ENCODE measurements at regions not wholly inside any gene's neighbourhood (a gene's known extent, or its start where the extent isn't known, plus 50 kb on each side); places are given as distances from the start of the nearest gene placed in this dataset.
"Not testable (repeated sequence)": the region's sequence is repeated elsewhere in the genome, so short reads cannot be mapped to it uniquely, and the experiment has no call there.

DNA sequence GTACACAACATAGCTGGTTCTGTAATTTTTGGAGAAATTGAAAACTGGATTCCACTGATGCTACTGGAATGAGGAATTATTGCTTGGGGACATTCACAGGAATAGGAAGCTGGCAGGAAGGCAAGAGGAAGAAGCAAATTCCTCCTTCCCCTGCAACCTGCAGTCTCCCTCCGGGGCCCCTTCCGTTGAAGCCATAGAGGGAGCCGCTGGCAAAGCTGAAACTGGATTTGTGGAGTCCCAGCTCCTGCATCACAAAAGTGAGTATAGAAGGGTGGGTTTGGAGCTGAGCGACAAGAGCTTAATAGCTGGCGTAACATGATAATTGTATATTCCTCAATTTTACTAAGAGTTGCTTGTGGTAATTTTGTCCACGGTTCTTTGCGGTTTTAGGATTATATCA, 190.8 kb downstream of the ADRA2A start:
- DNase-seq, result no peak

DNA sequence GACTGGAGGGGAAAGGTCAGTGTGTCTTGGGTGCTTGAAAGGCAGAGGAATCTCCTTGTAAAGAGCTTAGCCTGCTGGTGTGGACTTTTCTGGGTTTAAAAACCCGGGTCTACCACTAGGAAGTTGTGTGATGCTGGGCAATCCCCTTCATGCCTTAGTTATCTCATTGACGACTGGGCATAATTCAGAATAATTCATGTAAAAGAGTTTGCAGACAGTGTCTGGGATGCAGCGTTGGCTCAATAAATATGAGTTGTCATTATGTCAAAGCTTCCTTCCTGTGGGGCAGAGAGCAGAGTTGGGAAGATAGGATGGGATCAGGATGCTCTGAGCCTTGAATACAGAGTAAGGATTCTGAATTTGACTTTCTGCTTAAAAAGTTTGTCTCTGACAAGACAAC, 196.4 kb downstream of the ADRA2A start:
- DNase-seq, result no peak

DNA sequence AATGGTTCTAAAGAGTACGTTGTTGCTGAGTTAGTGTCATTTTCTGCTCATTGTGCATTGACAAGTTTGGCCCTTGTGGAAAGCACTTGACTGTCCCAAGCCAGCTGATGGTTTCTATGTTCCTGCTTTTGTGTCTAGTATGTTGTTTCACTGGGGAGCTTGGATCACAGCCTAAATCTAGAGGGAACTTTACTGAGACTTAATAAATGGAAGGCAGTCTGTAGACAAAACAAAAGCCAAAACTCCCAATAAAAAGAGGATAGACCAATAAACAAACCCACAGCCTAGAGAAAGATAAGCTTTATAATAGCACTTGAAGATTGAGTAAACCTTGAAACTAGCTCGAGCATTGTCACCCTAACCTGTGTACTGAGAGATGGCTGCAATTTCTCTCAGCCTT, 196.8 kb downstream of the ADRA2A start:
- DNase-seq, result no peak

DNA sequence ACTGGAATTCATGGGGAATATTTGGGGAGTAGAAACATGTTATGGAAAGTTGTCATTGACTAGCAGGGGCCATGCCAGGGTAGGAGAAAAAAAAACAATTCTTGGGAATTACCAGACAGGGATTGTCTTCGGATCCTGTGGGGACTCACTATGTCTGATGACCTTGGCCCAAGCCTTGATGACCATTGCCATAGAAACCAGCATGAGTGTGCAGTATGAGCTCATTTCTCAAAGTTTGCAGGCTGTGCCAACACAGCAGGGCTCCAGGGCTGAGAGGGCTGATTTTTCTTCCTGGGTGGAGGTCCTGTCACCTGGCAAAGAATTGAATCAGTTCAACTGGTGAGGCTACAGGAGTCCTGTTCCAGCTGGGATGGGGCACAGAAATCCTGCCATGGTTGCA, 198.3 kb downstream of the ADRA2A start:
- no peak for DNase-seq

DNA sequence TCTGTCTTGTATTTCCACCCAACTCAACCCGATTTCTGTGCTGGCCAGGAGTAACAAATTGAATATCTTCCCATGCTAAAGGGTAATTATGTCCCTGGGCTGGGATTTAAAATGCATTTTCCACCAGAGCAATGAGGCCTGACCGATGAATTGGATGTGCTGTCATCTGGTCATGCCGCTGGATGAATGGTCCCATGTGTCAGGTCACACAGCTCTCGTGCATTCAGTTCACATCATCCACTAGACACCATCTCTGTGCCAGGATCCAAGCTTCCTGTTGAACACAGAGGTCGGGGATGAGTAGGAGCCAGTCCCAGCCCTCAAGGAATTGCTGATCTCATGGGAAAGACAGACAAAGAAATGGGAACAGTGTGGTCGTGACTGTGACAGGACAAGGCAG, 200.8 kb downstream of the ADRA2A start:
- peak; percentile 21 for DNase-seq

DNA sequence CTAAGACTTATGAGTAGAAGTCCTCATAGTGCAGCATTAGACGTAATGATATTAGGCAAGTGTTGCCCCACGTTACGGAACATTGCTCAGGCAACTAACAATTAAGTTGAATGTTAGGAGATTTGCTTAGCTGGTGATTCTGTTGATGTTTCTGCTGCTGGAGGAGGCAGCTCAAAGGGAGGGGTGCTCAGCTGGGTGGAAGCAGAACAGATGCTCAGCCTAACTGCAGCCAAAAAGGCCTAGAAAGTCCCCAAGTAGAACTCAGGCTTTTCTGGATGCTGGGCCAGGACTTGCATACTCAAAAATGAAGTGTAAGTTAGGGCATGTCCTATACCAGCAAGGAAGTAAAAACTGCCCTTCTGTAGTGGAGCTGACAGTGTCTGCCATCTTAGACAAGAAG, 201.4 kb downstream of the ADRA2A start:
- no peak for DNase-seq

DNA sequence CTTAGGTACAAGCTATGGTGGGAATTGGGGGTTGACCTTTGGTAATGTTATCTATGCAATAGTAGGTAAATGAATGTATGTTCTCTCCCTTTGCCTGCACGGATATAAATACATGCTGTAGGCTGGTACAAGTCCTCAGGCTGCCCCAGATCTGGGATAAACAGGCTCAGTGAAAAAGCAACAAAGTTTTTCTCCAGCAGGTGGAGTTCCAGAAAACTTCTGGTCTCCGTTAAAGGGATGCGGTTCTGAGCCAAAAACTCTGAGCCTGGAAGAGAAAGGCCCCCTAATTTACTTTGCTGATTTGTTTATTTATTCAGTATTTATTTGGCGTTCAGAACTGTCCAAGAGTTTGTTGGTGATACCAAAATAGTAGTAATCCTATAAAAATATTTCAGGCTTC, 204.7 kb downstream of the ADRA2A start:
- peak; percentile 23 for DNase-seq

DNA sequence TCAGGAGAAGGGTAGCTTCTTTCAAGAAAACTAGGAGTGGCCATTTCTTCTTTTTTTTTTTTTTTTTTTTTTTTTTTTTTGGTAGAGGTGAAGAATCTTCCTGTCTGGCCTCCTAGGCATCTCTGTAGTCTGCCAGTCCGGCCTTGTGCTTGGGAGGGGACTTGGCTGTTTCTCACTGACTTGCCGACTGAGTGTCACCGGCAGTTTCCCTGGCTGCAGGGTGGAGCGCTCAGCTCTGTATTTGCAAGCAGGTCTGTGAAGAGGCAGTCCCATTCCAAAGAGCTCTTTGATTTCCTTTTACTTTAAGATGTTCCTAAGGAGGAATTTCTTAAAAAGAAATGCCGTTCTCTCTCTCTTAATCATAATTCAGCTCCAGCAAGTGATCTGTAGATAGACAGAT, 212.6 kb downstream of the ADRA2A start:
- DNase-seq, result no peak

DNA sequence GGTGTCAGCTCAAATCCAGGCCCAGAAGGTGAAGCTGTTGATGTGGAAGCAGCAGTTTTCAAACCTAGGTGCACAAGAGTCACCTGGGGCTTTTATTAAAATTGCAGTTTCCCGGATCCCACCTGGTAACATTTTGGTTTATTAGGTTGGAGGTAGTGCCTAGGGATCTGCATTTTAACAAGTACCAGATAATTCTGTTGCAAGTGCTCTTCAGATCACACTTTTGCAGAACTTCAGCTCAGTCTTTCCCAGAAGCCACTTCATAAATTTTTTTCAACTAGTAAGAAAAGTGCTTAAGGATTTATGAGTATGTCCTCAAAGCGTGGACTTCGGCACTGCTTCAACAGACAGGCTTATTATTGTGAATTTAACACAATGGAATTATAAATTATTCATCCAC, 213.8 kb downstream of the ADRA2A start:
- no peak for DNase-seq

DNA sequence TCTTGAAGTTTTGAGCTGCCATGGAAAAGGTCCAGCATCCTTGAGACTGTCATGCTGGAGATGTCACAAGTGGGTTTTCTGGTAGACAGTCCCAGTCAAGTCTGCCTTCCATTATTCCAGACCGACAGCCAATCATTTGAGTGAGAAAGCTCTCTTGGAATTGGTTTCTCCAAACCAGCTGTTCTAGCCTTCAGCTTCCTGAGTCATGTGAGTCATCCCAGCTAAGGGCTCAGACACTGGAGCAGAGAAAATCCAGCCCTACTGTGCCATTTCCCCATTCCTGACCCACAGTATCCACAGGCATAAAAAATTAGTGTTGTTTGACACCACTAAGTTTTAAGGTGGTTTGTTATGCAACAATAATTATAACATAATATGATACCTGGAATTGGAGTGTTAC, 219.0 kb downstream of the ADRA2A start:
- no peak for DNase-seq

DNA sequence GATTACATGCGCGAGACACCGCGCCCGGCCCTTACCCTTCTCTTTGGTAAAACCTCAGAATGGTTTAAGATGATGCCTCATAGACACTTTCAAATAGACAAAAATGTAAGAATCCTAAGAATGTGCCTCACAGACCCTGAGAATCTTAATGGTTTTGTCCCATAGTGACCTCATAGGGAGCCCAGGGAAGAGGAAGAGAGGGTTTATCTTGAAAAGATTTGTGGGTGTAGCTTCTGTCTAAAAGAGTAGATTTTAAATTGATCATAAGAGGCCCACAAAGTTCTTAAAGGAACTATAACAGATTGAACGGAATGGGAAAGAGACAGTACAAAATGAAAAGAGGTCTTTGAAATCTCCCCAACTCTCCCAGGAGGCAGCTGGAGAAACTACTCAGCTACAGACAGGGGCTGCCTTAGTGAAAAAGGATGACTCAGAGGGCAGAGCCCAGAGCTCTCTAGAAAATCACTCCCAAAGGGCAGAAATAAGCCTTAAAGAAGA, 220.6 kb downstream of the ADRA2A start:
- DNase-seq, result no peak

DNA sequence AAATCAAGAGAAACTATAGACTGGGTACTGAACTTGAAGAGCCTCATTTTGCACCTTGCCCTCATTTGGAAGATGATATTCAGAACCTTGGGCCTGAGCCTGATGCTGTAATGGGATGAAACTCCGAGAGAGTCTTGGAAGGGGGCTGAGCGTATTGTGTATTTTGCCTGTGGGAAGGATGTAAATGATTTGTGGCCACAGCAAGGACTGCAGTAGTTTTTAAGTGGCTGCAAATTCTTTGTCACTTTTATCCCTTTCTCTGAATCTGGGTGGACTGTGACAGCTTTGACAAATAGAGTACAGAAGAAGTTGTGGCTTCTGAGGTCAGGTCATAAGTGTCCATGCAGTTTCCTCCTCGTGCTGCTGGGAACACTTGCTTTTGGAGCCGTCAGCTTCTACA, 221.2 kb downstream of the ADRA2A start:
- DNase-seq, result no peak

DNA sequence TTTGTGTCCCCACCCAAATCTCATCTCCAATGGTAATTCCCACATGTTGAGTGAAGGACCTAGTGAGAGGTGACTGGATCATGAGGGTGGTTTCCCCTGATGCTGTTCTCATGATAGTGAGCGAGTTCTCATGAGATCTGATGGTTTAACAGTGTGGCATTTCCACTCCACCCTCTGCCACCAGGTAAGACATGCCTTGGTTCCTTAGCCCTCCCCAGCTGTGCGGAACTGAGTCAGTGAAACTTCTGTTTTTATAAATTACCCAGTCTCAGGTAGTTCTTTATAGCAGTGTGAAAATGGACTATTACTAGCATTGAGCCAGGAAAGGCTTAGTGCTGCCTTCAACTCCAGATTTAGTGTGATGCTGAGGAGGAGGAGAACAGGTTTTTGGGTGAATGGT, 222.2 kb downstream of the ADRA2A start:
- DNase-seq, result no peak

DNA sequence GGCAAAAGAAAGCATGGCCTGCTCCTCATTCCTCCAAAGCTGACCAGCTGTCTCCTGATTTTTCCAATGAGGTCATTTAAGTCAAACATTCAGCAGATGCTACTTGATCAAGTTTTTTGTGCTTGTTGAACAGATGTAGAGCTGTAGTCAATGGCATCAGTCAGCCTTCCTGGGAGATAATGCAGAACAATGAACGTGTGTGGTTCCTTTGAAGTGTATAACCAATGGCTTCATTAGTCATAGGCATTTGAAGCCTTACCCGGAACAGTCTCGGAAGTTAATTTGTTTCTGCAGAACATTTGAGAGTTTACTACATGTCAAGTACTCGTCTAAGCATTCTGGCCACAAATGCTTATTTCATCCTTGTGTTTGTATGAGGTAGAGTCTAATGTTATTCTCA, 227.1 kb downstream of the ADRA2A start:
- DNase-seq, result no peak

DNA sequence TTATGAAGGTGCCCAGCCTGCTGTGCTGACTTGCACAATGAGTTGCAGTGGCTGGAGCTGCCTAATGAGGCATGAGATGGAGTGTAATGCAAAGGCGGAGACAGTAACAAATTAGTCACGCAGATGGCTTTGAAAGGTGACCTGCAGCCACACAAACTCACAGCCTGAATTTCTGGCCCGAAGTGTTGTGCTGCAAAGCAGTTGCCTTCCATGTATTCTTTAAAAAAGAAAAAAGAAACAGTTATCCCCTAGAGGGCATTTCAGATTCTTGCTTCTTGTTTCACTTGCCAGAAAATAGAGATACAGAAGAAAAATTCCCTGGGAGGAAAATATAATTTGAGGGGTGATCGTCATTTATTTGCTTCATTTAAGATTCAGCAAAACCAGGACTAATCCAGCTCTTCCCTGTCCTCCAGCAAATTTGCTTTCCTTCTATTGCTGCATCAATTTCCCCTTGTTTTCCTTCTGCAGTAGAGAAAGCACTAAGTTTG, 239.9 kb downstream of the ADRA2A start:
- DNase-seq, result no peak

DNA sequence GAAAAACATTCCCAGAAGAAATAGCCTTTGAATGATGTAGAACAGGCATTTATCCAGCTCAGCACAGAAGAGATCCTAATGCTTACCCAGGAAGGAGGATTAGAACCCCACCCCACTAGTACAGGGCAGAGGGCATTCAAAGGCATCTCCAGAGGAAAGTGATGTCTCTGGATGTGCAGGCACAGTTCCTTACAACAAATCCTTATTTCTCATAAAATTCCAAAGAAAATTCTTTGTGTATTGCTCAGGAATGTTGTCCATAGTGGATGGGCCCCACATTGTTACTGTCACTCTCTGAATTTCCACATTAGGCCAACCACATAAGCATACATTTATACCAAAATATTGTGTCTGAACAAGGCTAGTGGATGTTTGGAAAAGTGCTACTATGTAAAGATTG, 243.0 kb downstream of the ADRA2A start:
- DNase-seq, result no peak

DNA sequence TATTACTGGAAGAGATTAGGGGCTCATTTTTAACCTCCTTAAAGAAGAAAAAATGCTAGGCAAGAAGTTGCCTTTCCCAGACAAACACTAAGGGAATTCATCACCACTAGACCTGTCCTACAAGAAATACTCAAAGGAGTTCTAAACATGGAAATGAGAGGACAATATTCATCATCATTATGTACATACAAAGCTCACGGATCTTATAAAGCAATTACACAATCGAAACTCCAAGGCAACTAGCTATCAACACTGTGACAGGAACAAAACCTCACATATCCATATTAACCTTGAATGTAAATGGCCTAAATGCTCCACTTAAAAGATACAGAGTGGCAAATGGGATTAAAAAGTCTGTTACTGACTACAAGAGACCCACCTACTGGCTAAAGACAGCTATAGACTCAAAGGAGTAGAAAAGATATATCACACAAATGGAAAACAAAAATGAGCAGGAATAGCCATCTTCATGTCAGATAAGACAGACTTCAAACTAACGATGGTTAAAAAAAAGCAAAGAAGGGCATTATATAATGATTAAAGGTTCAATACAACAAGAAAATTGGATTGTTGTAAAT, 246.6 kb downstream of the ADRA2A start:
- no peak for DNase-seq

DNA sequence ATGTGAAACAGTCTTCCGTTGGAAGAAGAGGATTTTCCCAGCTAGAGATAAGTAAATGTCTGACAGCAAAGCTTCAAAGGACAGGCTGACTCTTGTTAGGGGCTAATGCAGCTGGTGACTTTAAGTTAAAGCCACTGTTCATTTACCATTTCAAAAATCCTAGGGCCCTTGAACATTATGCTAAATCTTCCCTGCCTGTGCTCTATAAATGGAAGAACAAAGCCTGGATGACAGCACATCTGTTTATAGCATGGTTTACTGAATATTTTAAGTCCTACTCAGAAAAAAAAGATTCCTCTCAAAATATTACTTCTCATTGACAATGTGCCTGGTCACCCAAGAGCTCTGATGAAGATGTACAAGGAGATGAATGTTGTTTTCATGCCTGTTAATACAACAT, 255.3 kb downstream of the ADRA2A start:
- DNase-seq, result not testable (repeated sequence)

DNA sequence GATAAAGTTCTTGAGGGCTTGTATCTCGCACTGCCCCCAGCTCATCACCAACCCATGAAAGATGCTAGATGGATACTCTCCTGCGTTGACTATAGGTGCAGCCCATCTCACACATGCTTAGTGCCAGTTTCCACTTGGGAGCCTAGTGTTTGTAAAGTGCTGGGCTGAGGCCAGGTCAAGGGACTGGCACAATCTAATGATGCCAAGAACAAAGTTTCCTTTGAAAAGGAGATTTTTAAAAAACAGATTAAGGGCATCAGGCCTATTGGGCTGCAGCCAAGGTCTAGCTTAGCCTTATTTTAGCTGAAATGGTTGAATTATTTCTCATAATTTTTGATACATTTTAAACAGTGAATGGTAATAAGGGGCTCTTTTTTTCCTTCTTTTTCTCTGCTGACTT, 259.0 kb downstream of the ADRA2A start:
- DNase-seq, result no peak

DNA sequence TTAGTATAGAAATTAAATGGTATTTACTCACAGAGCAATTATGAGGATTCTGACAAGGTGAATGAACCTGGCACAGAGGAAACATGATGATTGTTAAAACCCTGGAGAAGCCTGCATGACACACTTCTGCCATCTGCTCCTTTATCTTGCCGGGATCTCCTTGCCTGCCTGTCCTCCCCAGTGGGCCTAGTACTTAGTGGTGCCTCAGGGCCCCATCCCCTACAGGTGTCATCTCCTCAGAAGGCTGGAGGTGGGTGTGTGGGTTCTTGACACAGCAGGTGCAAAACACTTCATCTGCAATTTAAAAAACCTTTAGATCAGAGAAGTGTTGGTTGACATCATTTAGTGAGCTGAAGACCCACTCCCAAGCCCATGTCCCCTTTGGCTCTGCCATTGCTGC, 261.2 kb downstream of the ADRA2A start:
- no peak for DNase-seq

DNA sequence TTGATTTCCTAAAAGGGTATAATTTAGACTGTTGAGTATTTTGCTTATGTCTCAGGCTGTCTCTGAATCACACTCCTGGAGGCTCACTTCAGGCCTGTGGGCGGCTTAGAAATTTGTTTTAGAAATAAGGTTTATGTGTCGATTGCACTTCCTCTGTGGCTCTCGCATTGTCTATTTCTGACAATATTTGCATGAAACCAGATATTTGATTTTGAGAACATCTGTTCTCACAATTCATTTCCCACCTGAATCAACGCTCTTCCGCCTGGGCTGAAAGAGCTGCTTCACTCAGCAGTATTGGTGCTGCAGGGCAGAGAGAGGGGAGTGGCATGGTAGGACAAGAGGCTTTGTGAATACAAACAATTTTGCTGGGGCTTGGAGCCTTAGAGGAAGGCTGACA, 262.0 kb downstream of the ADRA2A start:
- no peak for DNase-seq

DNA sequence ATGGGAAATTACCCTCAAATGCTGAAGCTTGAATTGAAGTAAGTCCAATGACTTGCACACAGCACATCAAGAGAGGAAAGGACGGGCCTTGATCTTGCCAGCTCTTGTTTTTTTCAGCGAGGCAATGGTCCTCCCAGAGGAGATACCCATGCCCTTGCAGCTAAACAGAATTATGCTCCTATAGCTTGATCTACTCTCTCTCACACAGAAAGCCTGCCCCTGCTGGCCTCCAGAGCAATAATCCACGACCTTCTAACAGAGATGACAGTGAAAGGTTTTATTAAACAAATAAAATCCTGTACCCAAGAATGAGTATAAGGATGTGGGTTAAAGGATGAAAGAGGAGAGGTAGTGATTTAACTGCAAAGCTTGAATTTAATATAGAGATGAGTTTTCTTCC, 268.0 kb downstream of the ADRA2A start:
- no peak for DNase-seq

DNA sequence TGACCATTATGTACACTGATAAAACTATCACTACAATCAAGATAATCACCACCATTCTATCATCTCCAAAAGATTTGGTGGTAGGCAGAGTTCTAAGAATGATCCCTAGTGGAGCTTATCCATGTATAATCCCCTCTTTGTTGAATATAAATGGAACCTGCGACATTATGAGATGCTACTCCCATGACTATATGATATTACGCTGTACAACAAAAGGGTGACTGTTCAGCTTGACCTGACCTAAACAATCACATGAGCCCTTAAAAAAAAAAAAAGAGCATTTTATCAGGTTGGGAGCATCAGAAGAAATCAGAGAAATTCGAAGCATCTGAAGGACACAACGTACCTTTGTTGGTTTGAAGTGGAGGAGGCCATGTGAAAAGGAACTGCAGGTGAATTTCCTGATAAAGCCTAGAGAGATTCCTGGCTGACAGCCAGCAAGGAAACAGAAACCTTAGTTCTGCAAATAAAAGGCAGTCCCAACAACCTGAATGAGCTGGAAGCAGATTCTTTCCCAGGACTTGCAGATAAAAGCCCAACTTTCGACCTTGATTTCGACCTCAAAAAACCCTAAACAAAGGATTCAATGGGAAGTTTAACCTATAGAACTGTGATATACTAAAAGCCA, 270.7 kb downstream of the ADRA2A start:
- DNase-seq, result no peak

DNA sequence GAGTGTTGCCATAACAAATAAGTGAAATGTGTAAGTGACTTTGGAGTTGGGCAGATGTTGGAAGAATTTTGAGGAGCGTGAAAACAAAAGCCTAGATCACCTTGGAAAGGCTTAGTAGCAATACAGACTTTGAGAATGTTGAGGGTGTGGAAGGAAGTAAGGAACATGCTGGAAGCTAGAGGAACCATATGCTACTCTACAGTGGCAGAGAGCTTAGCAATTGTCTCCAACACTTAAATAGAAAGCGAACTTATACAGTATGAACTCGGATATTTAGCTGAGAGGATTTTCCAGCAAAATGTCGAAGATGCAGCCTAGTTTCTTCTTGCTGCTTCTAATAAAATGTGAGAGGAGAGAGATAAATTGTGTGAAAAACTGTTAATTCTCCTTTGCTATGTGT, 271.2 kb downstream of the ADRA2A start:
- no peak for DNase-seq

DNA sequence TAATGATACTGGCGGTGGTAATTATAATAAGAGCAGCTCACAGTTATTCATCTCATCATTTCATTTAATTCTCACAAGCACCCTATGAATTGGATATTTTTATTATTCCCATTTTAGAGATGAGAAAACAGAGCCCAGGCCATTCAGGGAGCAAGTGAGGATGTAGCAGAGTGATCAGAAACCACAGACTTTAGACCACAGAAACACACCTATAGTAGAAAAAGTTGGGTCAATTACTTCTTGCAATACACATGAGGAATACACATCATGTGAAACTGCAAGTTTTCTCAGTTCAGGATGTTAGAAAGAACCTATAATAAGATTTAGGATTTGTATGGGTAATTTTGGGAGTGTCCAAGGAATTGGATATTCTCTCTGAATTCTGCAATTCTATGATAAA, 278.0 kb downstream of the ADRA2A start:
- DNase-seq, result no peak
